NT2/D1 (cell line): ENCODE measurements at regions not wholly inside any gene's neighbourhood (a gene's known extent, or its start where the extent isn't known, plus 50 kb on each side); places are given as distances from the start of the nearest gene placed in this dataset.

Experiments
- DNase-seq: peaks from one replicate; pipeline ENCODE4 v3.0.0-alpha.2; 2011; ENCODE audit warnings: low read depth, low spot score
- H3K27me3 ChIP-seq: 2 replicates; pipeline ENCODE4 v1.6.0; 2011; ENCODE audit warnings: mild to moderate bottlenecking; ENCODE audit not compliant: insufficient read length, insufficient read depth
- H3K36me3 ChIP-seq: 2 replicates; pipeline ENCODE4 v1.6.1; 2011; ENCODE audit warnings: mild to moderate bottlenecking, low read length, mixed read lengths; ENCODE audit not compliant: insufficient read depth, insufficient read length
- H3K4me1 ChIP-seq: 2 replicates; pipeline ENCODE4 v1.5.1; 2011; ENCODE audit not compliant: insufficient read depth, insufficient read length
- H3K4me3 ChIP-seq: 2 replicates; pipeline ENCODE4 v1.5.1; 2011; ENCODE audit warnings: low read depth; ENCODE audit not compliant: insufficient read length
- H3K9ac ChIP-seq: 2 replicates; pipeline ENCODE4 v1.6.0; 2011; ENCODE audit warnings: low read depth; ENCODE audit not compliant: insufficient read length
- H3K9me3 ChIP-seq: 2 replicates; pipeline ENCODE4 v1.5.1; 2011; ENCODE audit warnings: mild to moderate bottlenecking, low read length; ENCODE audit not compliant: insufficient read depth
- SUZ12 ChIP-seq: IDR thresholded peaks from 2 replicates; pipeline ENCODE4 v1.6.1; 2011; ENCODE audit not compliant: insufficient read length, insufficient read depth; ENCODE audit errors: extremely low read depth
- YY1 ChIP-seq: IDR thresholded peaks from 2 replicates; pipeline ENCODE4 v1.6.1; 2011; ENCODE audit not compliant: insufficient read length, insufficient read depth
- ZNF274 ChIP-seq: IDR thresholded peaks from 2 replicates; pipeline ENCODE4 v1.6.1; 2011; ENCODE audit warnings: mild to moderate bottlenecking, low read depth, low read length

GRCh38 chr2:180651596-180651995, 328.8 kb upstream of the UBE2E3 start:
- Histone ChIP-seq H3K36me3 (no peaks in the 10 kb centered on the region), H3K9me3 (no peaks in the 10 kb centered on the region), H3K9ac (no peak overlapping the region), H3K4me3 (no peak overlapping the region), H3K4me1 (no peaks in the 10 kb centered on the region), H3K27me3 (no peaks in the 10 kb centered on the region)
- DNase-seq, result no peak
- TF ChIP-seq ZNF274 (no peak), SUZ12 (no peak), YY1 (no peak)

GRCh38 chr2:180647621-180648020, 332.8 kb upstream of the UBE2E3 start:
- Histone ChIP-seq H3K9me3 (no peaks in the 10 kb centered on the region), H3K4me3 (no peak overlapping the region), H3K4me1 (no peaks in the 10 kb centered on the region), H3K36me3 (no peaks in the 10 kb centered on the region), H3K27me3 (no peaks in the 10 kb centered on the region), H3K9ac (no peak overlapping the region)
- no peak for DNase-seq
- no peak for TF ChIP-seq YY1

- Histone ChIP-seq H3K4me1 (no peaks in the 10 kb centered on the region), H3K4me3 (no peak overlapping the region), H3K27me3 (no peaks in the 10 kb centered on the region), H3K36me3 (no peaks in the 10 kb centered on the region), H3K9ac (no peak overlapping the region), H3K9me3 (no peaks in the 10 kb centered on the region)
- no peak for DNase-seq
- TF ChIP-seq ZNF274 (no peak), YY1 (no peak), SUZ12 (no peak)
Measured at GRCh38 chr2:180647221-180647620, 333.2 kb upstream of the UBE2E3 start.

GRCh38 chr2:180646756-180647155, 333.6 kb upstream of the UBE2E3 start:
- H3K9me3 ChIP-seq, result no peaks in the 10 kb centered on the region
- TF ChIP-seq YY1, result no peak
- TF ChIP-seq SUZ12, result no peak
- TF ChIP-seq ZNF274, result no peak
- no peak overlapping the region for H3K9ac ChIP-seq
- H3K4me3 ChIP-seq, result no peak overlapping the region
- no peaks in the 10 kb centered on the region for H3K36me3 ChIP-seq
- no peaks in the 10 kb centered on the region for H3K27me3 ChIP-seq
- no peak for DNase-seq
- no peaks in the 10 kb centered on the region for H3K4me1 ChIP-seq

DNA sequence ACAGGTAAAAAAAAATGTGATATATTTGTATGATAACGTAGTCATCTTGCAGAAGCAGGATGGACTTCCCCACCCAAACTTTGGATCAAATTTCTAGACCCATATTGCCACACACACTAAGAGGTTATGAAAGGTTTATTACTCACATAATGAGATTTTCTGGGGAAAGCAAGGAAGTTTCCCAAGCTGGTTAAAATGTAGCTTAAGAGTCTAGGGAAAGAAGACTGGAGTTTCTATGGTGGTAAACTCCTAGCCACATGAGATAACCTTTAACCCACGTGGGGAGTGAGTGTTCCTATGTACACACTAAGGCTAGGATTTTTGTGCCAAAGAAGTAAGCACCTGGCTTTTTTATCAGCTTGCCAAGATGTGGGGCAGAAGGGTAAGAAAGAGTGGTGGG, 335.7 kb upstream of the UBE2E3 start:
- TF ChIP-seq YY1, result no peak
- TF ChIP-seq SUZ12, result no peak
- no peak for TF ChIP-seq ZNF274
- H3K9me3 ChIP-seq, result no peaks in the 10 kb centered on the region
- no peak for DNase-seq
- no peaks in the 10 kb centered on the region for H3K4me1 ChIP-seq
- no peaks in the 10 kb centered on the region for H3K36me3 ChIP-seq
- no peak overlapping the region for H3K4me3 ChIP-seq
- no peak overlapping the region for H3K9ac ChIP-seq
- no peaks in the 10 kb centered on the region for H3K27me3 ChIP-seq

DNA sequence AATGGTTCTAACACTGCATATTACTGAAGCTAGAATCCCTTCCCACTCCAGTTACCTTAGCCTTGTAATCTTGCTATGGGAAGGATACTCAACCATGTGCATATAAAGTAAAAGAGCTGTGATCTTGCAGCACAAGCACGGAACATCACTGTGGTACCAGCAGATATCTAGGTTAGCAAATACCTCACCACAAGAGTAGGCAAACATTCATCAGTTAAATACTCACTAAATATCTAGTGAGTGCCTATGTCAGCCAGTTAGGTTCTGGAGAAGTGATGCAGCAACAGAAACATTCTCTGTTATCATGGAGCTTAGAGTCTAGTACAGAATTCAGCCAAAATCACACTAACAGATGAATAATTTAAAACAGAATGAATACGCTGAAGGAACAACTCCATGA, 349.6 kb upstream of the UBE2E3 start:
- no peak for DNase-seq
- H3K4me1 ChIP-seq, result no peaks in the 10 kb centered on the region
- H3K36me3 ChIP-seq, result no peaks in the 10 kb centered on the region
- TF ChIP-seq YY1, result no peak
- TF ChIP-seq ZNF274, result no peak
- no peak for TF ChIP-seq SUZ12
- H3K9me3 ChIP-seq, result no peaks in the 10 kb centered on the region
- no peaks in the 10 kb centered on the region for H3K27me3 ChIP-seq
- H3K4me3 ChIP-seq, result no peak overlapping the region
- H3K9ac ChIP-seq, result no peak overlapping the region

DNA sequence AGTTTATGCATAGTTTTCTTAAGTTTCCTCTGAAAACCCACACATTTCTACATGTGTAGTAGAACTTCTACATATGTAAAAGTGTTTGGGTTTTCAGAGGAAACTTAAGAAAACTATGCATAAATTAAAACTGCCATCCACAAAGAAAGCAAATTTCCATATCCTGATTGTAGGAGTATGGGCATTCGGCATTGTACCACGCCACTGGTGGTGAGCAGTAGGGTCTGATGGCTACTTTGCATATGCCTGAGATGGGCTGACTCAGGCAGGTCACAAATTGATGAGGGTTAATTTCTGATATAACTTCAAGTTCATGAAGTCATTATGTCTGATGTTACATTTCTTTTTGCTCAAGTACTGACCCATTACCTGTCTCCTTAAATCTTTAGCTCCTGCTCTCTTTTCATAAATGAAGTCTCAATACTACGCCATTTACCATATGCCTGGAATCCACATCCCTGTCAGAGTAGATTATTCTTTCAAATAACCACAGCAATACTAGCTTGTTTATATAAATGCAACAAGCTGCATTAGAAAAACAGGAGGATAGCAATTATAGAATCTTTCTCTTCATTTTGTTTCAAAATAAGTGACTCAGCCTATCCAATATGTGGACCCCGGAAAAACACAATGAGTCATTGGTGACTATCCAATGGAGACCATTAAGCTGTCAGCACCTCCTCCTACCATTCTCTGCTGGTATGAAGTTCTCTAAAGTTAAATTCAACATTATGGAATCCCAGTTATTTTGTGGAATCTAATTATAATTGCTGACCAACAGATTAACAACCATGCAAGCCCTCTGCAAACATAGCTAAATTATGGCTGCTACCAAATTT, 355.2 kb upstream of the UBE2E3 start:
- DNase-seq, result no peak
- no peaks in the 10 kb centered on the region for H3K4me1 ChIP-seq
- no peaks in the 10 kb centered on the region for H3K9me3 ChIP-seq
- H3K27me3 ChIP-seq, result no peaks in the 10 kb centered on the region
- no peak overlapping the region for H3K9ac ChIP-seq
- no peak for TF ChIP-seq SUZ12
- no peak for TF ChIP-seq ZNF274
- TF ChIP-seq YY1, result no peak
- no peaks in the 10 kb centered on the region for H3K36me3 ChIP-seq
- H3K4me3 ChIP-seq, result no peak overlapping the region

DNA sequence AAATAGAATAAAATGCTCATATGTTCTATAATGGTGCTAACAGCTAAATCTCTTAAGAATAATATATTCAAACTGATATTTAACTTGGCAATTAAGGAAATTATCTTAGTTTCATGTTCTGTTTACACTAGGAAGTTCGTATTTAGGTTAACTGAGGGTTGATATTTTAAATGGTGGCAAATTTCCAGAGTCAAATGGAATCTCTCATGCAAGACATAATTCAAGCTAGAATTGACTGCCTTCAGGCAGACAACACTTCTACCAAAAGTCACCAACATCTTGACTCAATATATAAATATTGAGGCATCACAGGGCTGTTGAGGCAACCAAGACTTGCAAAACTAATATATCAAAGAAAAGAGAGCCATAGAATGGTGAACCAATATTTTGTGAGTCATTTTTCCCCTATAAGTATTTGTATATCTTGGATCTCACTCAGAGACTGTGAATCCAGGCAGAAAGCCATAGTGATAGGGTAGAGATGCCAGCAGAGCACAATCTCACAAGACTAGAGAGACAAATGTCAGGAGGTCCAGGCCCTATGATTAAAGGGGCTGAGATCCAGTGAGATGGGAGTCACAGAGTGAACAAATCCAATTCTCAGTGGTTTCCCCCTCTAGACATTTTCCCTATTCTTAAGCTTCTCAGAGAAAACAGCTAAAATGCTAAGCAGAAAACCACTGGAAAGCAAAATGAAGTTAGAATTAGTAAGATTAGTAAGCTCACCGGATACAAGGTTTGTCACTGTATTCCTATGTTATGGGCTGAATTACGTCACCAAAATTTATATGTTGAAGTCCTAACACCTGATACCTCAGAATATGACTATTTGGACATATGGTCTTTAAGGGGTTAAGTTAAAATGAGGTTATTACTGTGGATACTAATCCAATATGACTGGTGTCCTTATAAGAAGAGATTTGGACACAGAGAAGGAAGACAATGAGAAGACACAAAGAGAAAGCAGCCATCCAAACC, 358.2 kb upstream of the UBE2E3 start:
- no peak for DNase-seq
- TF ChIP-seq SUZ12, result no peak
- H3K9ac ChIP-seq, result no peak overlapping the region
- H3K27me3 ChIP-seq, result no peaks in the 10 kb centered on the region
- H3K4me3 ChIP-seq, result no peak overlapping the region
- no peaks in the 10 kb centered on the region for H3K36me3 ChIP-seq
- no peaks in the 10 kb centered on the region for H3K4me1 ChIP-seq
- H3K9me3 ChIP-seq, result no peaks in the 10 kb centered on the region
